GM21390 (cell line): ENCODE measurements at regions not wholly inside any gene's neighbourhood (a gene's known extent, or its start where the extent isn't known, plus 50 kb on each side); places are given as distances from the start of the nearest gene placed in this dataset.

Experiments used
- ATAC-seq: cut with Tn5 transposase; IDR thresholded peaks from one replicate; pipeline ENCODE4 v1.9.1; 2021; ENCODE audit not compliant: unreplicated experiment

DNA sequence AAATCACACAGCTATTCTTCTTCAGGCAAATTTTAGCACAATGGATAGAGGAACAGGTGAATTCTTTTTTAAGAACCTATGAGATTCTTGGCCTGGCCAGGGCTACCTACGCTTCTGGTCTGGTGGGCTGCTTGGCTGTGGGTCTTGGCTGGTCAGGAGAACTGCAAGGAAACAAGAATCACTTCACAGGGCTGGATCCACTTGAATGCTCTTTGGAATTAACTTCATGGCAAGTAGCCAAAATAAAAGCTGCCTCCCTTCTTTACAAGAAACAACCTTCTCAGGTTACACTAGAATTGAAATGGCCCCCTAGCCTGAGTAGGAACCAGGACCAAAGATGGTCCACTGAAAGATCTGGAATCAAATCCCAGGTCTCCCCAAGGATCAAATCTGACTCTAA, 519.1 kb downstream of the IQCM start:
- ATAC-seq = no peak

GRCh38 chr4:149296084-149296483, 519.6 kb downstream of the IQCM start:
- ATAC-seq = no peak

GRCh38 chr4:149294601-149295000, 521.0 kb downstream of the IQCM start:
- ATAC-seq = no peak

- no peak for ATAC-seq
Observed at GRCh38 chr4:149293046-149293649, 522.5 kb downstream of the IQCM start.

- no peak for ATAC-seq
Observed at GRCh38 chr4:149292425-149293007, 523.1 kb downstream of the IQCM start.

DNA sequence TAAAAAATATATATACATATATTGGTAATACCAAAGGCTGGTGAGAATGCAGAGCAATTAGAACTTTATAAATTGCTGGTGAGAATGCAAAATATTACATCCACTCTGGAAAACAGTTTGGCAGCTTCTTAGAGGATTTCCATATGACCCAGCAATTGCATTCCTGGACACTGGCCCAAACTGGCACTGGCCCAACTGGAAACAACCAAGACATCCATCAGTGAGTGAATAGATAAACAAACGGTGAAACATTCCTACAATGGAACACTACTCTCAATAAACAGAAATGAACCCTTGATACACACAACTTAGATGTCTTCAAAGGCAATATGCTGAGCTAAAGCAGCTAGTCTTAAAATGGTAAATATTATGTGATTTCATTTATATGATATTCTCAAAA, 524.2 kb downstream of the IQCM start:
- ATAC-seq = no peak

- no peak for ATAC-seq
Observed at GRCh38 chr4:149280806-149281205, 534.8 kb downstream of the IQCM start.

DNA sequence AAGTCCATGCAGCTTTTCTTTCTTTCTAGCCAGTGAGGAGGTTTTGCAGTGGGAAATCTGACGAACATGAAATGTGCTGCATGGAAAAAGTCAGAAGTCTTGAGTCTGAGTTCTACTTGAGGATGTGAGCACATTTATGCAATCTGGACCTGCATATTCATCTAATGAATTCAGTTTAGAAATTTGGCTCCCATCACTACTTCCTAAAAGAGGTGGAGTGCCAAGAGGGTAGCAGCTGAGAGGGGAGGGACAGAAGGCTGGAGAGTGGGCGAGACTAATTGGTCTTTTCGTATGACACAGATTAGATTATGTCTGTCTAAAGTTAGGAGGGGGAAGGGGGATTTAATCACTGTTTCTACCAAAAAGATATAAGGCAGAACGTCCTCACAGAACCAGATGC, 535.9 kb downstream of the IQCM start:
- no peak for ATAC-seq

DNA sequence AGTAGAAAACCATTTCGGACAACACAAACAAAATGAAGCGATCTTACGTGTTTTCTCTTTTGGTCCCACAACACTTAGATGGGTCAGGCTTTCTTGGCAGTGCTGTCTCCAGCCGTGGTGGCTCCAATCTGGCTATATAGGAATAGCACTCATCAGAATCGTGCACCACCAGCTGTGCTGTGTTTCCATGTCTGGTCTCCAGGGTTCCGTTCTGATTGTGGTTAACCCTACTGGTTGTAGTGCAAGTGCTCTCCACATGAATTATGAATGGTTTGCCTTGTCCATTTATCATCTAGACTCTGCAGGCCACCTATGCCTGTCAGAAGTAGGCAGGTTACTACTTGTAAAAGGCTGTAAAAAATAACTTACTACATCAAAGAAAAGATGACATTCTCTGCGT, 536.3 kb downstream of the IQCM start:
- ATAC-seq = no peak

- no peak for ATAC-seq
Observed at GRCh38 chr4:149277705-149278104, 537.9 kb downstream of the IQCM start.

- ATAC-seq = no peak
Observed at GRCh38 chr4:149269835-149270234, 545.8 kb downstream of the IQCM start.

DNA sequence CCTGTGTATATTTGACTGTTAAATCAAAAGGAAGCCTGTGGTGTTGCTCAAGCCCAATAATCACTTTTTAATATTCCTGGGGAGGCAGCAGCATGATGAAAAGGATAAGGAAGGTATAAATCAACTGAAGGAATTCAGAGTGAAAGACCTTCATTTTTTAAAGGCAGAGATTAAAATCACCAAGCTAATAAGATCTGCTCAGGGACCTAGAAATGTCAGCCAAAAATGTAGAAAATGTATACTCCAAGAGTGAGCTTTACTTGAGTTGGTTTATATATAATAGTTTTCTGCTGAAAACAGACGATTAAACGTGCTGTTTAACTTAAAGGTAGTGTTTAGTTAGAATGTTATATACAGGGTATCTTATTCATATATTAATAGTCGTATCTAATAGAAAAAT, 549.3 kb downstream of the IQCM start:
- ATAC-seq = no peak

DNA sequence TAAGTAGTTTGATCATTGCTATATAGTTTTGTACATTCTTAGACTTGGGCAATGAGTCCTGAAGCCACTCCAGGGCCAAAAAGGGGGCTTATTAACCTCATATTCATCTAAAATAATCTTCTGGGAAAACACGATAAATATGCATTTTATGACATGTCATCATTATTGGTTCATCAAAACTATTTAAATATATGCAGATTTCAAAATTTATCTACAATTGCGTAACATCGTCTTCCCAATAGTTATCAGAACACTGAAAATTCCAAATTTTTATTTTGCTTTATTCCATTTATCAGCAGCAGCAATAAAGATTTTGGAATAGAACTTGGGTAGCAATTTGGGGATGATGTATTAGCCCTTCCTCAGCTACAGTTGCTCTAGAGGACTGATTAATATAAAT, 550.0 kb downstream of the IQCM start:
- ATAC-seq = no peak

DNA sequence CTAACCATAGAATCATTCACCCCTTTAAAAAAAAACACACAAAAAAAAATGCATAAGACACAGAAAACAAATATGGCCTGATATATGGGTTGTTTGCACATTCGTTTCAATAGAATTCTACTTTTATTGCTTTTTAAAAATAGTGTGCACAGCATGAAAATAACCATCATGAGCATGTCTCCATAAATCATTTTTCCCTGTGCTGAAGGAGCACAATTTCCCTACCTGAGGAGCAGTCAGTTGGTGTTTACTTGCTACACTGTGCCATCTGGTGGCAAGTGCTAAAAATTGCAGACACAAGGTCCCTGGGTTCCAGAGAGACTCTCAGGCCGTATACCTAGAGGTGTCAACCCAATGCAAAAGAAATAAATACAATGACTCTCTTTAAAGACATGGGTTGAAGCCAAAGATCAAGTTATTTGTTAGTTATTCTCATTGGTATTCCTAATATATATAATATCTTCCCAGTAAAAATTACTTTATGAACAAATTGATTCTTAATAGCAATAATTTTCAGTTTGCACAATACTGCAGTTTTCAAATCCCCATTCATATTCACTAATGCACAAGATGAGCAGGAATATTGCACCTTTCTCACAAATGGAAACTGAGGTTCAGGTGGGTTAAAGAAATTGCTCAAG, 551.4 kb downstream of the IQCM start:
- ATAC-seq = peak; percentile 86

DNA sequence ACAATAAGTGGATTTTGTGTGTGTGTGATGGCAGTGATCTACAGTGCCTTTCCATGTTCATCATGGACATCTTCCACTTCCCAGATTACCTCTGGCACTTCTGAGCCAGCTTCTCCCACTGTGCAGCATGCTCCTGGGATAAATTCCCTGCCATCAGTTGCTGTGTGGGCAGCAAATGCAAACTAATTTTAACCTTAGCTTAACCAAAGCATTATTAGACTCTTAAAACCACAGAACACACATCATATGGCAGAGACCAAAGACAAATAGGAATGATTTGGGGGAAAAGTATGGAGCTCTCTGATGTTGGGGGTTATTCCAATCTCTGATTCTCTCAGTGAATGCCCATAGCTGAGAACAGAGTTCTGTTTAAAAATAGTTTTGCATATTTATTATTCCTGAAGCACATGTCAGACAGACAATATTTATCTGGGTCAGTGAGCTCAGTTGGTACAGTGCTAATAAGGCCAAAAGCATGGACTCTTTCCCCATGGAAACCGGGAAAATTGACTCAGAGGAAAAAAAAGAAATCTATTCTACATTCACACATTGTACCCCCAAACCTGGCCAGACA, 567.4 kb downstream of the IQCM start:
- no peak for ATAC-seq

DNA sequence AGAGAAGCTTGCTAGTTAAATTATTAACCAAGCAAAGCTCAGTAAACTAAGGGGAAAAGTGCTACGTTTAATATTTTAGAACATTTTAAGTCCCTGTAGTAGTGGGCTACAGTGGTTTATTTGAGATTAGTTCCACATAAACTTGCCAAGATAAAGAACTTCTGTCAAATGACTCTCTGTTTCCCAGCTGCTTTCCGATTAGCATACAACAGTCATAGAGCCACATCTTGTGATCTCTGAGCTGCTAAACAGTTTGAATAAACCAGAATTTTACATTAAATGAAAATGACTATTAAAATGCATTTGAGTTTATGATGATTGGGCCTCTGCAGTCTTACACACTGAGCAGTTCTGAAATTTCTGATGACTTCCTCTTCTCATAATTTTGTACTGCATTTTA, 568.5 kb downstream of the IQCM start:
- no peak for ATAC-seq

DNA sequence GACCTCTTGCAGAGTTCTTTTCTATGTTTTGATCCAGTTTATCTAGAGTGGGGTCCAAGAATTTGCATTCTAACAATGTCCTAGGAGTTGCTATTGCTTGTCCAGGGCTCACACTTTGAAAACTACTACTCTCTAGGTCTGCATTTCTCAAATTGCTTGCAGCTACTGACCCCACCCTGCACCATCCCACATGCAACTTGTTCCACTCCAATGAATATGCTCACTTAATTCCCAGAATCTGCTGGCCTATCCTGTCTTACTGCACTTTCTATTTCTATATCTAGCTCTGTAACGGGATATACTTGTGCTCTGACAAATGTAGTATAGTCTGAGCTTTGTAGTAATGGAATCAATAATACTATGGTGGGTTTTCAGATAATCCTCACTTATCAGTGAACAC, 570.3 kb downstream of the IQCM start:
- no peak for ATAC-seq

DNA sequence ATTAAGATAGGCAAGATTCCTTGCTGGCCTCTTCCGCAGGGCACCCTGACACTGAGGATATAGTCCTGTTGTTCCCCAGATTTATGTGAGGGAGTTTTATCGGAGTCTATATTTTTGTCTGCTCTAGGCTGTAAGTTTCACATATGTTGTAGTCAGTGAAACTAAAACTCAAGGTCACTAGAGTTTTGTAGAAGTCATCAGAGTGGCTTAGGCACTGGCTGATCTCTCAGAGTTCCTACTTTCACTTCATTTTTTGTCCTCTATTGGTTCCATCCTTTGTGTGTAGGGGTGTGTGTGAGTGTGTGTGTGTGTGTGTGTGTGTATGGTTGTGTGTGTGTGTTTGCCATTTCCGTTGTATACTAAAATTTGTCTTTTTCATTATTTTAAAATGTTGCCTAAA, 577.5 kb downstream of the IQCM start:
- ATAC-seq = no peak

DNA sequence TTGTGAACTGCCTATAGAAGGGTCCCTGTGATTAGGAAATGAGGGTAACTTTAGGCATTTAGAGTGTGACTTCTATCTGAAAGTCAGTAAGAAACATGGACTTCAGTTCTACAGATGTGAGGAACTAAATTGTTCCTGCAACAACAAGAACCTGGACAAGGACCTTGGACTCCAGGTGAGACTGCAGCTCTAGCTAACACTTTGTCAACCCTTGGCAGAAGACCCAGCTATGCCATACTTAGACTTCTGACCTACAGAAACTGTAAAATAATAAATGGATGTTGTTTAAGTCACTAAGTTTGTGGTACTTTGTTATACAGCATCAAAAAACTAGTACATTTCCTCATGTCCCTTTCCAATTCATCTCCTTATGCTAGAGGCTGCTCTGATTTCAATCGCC, 580.8 kb downstream of the IQCM start:
- no peak for ATAC-seq

GRCh38 chr4:149223659-149224058, 592.0 kb downstream of the IQCM start:
- no peak for ATAC-seq

GRCh38 chr4:149218672-149219071, 597.0 kb downstream of the IQCM start:
- no peak for ATAC-seq

DNA sequence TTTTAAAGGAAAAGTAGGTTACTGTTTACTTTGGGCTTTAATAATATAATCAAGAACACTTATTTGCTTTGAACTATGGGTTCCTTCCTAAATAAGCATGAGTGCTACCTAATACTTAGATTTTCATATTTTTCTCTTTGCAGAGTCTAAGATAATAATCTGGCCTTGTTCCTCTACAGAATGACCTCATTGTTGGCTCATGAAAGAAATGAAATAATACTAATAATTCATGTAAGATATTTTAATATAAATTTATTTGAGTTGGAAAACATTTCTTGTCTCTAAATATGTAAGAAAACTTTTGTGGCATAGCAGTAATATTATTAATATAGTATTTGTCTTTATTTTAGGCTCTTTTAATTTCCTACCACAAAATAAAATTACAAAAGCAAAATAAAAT, 601.3 kb downstream of the IQCM start:
- no peak for ATAC-seq
